Brain microvascular endothelial cell (primary cell): ENCODE measurements at regions not wholly inside any gene's neighbourhood (a gene's known extent, or its start where the extent isn't known, plus 50 kb on each side); places are given as distances from the start of the nearest gene placed in this dataset.

Experiments used
- DNase-seq: peaks from one replicate; pipeline ENCODE4 v3.0.0-alpha.2; 2020
- H3K27ac ChIP-seq: fragments of 250-450 bp; sonication (Bioruptor Pico); 2 replicates; pipeline ENCODE4 v1.5.1; 2020; ENCODE audit warnings: mild to moderate bottlenecking, moderate library complexity
- H3K27me3 ChIP-seq: fragments of 250-450 bp; sonication (Bioruptor Pico); replicated peaks from 2 replicates; pipeline ENCODE4 v1.5.1; 2020; ENCODE audit warnings: mild to moderate bottlenecking
- H3K36me3 ChIP-seq: fragments of 250-450 bp; sonication (Bioruptor Pico); replicated peaks from 2 replicates; pipeline ENCODE4 v1.5.1; 2020; ENCODE audit warnings: mild to moderate bottlenecking
- H3K4me3 ChIP-seq: 2 replicates; pipeline ENCODE4 v1.5.1; 2011; ENCODE audit warnings: low read depth, mild to moderate bottlenecking, control low read depth, low read length, moderate library complexity
- in situ Hi-C: cut with HindIII; loops from 2 replicates; pipeline ENCODE4 v1.10.0; 2017; ENCODE audit warnings: low sequenced_read_pairs, low pct_ligation_motif_present
- TF ChIP-seq, protein P1 (sequence below): IDR thresholded peaks from 2 replicates; pipeline ENCODE4 v1.5.1; 2011; ENCODE audit warnings: low read depth, mild to moderate bottlenecking, moderate library complexity, low read length, control low read depth, inconsistent platforms; ENCODE audit errors: missing control alignments

DNA sequence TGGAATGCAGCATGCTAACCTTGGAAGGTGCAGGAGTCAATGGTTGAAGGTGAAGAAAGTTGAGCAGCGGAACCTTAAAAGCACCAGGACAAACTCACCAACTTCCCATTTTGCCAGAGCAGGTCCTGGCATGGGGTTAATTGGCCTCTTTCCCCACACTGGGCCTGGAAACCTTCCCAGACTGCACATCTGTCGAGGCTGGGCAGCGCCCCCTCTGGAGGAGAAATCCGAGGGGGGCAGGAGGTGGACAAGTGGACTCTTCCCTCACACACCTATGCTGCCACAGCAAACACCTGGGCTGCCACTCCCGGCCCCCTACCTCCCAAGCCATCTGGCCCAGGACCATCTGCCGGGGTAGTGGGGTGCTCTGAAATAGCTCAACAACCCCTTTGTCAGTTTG lies 232.4 kb downstream of the CBLN1 start:
- Histone ChIP-seq H3K36me3 (no peaks in the 10 kb centered on the region), H3K4me3 (no peak overlapping the region), H3K27me3 (no peaks in the 10 kb centered on the region), H3K27ac (no peak overlapping the region)
- in situ Hi-C loops: no loop called here
- DNase-seq: no peak
- TF ChIP-seq, protein P1, sequence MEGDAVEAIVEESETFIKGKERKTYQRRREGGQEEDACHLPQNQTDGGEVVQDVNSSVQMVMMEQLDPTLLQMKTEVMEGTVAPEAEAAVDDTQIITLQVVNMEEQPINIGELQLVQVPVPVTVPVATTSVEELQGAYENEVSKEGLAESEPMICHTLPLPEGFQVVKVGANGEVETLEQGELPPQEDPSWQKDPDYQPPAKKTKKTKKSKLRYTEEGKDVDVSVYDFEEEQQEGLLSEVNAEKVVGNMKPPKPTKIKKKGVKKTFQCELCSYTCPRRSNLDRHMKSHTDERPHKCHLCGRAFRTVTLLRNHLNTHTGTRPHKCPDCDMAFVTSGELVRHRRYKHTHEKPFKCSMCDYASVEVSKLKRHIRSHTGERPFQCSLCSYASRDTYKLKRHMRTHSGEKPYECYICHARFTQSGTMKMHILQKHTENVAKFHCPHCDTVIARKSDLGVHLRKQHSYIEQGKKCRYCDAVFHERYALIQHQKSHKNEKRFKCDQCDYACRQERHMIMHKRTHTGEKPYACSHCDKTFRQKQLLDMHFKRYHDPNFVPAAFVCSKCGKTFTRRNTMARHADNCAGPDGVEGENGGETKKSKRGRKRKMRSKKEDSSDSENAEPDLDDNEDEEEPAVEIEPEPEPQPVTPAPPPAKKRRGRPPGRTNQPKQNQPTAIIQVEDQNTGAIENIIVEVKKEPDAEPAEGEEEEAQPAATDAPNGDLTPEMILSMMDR: no peak

DNA sequence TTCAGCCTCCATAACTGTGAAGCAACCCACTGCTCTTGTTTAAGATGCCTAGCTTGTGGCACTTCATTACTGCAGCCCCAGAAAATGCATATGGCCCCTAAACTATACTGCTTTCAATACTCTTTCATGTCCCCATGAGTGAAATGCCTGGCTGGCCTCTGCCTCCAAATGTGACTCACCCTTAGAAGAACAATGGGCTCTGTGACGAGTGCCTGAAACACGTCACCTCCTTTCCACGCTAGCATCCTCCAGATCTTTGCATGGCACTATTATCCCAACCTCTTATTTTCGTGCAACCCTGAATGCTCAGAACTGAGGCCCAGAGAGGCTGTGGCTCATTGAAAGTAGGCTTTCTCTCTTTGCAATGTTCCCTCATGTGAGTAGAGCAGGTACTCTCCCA lies 233.1 kb downstream of the CBLN1 start:
- Histone ChIP-seq H3K27me3 (no peaks in the 10 kb centered on the region), H3K27ac (no peak overlapping the region), H3K36me3 (no peaks in the 10 kb centered on the region), H3K4me3 (no peak overlapping the region)
- TF ChIP-seq, protein P1: no peak
- no peak for DNase-seq
- in situ Hi-C loops: no loop called here

DNA sequence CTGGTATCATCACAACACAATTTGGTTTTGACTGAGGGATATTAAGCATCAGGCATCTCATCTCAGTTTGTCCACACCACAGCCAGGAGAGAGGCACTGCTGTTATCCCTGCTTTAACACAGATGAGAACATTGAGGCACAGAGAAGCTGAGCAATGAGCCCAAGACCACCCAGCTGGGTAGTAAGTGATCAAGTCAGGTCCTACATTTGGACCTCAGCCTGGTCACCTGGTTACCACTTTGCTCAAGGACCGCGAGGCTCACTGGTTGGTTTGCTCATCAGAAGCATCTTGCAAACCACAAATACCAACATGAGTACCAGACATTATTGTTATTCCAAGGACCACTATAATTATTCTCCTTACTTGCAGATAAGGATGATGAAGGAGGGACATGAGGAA lies 245.5 kb downstream of the CBLN1 start:
- TF ChIP-seq, protein P1: no peak
- in situ Hi-C loops: no loop called here
- Histone ChIP-seq H3K27ac (no peak overlapping the region), H3K4me3 (no peak overlapping the region), H3K36me3 (no peaks in the 10 kb centered on the region), H3K27me3 (no peaks in the 10 kb centered on the region)
- no peak for DNase-seq

DNA sequence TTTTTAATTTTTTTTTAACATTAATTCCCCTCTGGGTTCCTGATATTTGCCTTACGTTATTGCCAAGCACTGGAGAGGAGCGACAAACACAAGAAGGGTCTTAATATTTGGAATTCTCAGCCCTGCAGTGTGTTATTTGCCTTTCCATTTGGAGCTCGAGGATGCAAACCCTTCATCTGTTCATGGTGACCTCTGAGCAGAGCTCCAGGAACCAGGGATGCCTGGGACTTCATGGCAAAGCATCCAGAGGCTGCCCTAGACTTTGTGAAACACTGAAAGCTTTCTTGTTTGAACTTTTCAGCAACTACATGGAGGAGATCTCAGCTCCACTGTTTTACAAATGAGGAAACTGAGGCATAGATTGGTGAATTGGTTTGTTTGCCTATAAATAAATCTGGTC lies 254.2 kb downstream of the CBLN1 start:
- no peaks in the 10 kb centered on the region for H3K27me3 ChIP-seq
- no peak overlapping the region for H3K4me3 ChIP-seq
- in situ Hi-C loops: no loop called here
- H3K27ac ChIP-seq: no peak overlapping the region
- TF ChIP-seq, protein P1: no peak
- DNase-seq: no peak
- H3K36me3 ChIP-seq: no peaks in the 10 kb centered on the region

DNA sequence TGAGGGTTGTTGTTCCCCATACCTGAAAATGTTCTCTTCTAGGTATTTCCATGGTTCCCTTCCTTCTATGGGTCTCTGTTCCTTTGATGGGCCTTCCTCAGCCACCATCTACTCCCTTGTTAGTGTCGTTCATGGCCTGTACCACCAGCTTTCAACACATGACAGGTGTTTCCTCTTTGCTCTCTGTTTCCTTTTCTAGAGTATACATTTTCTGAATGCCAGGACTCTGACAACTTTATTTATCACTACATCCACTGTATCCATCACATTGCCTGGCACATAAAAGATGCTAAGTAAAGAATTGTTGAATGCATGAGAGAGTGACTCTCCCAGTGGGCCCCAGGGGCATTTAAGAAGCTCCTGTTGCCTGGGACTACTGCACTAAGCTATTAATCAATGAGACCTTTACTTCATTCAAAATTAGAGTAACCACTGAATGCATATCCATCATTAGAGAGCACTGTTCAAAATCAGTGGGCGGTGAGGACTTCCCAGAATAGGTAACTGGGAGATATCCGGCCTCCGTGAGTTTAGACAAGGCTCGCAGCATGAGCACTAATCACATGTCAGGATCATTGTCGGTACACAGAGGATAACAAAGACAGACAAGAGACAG lies 255.0 kb downstream of the CBLN1 start:
- DNase-seq: no peak
- H3K4me3 ChIP-seq: no peak overlapping the region
- H3K27ac ChIP-seq: no peak overlapping the region
- TF ChIP-seq, protein P1: no peak
- in situ Hi-C loops: no loop called here
- no peaks in the 10 kb centered on the region for H3K36me3 ChIP-seq
- no peaks in the 10 kb centered on the region for H3K27me3 ChIP-seq

DNA sequence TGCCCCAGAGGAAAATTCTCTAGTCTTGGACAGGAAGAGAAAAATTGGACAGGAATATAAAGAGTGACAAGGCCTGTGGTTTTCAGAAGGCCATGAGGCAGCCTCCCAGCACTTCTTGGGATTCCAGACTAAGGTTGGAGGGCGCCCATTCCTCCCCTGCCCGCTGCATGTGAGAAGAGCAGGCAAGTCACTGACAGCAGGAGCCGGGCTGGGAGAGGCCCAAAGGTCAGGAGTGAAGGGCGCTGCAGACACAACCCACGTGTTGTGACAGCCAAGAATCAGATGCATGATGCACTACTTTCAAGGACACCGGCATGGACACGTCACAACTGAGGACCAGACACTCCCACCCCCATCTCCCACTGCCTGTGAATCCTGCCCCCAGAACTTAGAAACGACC lies 256.7 kb downstream of the CBLN1 start:
- H3K4me3 ChIP-seq: no peak overlapping the region
- H3K27me3 ChIP-seq: no peaks in the 10 kb centered on the region
- TF ChIP-seq, protein P1: no peak
- H3K36me3 ChIP-seq: no peaks in the 10 kb centered on the region
- H3K27ac ChIP-seq: no peak overlapping the region
- no peak for DNase-seq
- in situ Hi-C loops: no loop called here
